HCT116 (cell line): ENCODE measurements at regions not wholly inside any gene's neighbourhood (a gene's known extent, or its start where the extent isn't known, plus 50 kb on each side); places are given as distances from the start of the nearest gene placed in this dataset.

Experiments
- ATAC-seq: fragments of 200-7000 bp; cut with Tn5 transposase; 2 replicates; pipeline ENCODE4 v1.9.1; 2020; ENCODE audit warnings: mild to moderate bottlenecking, moderate library complexity
- BruUV-seq: library from RNA; stranded (reverse); fragments of 400-500 nt; replicated peaks from 2 replicates; lab custom pipeline; 2021; lab: Mats Ljungman, UMichigan
- CTCF ChIA-PET: fragments of 300-600 bp; sonication (Branson Sonifier 250); formaldehyde crosslinking; loops from one replicate; lab custom pipeline; 2021; ENCODE audit warnings: antibody characterized with exemption; lab: Charles Lee
- POLR2A ChIA-PET: fragments of 300-600, 350-600 bp; sonication (Branson Sonifier 250); formaldehyde crosslinking; loops from one replicate; lab custom pipeline; 2021; ENCODE audit warnings: antibody characterized with exemption; lab: Charles Lee
- RAD21 ChIA-PET, 2 experiments: fragments of 300-600 bp; sonication (Branson Sonifier 250); formaldehyde crosslinking; loops; one replicate each; lab custom pipeline; 2023; ENCODE audit warnings: low total read pairs in 2 of 2; ENCODE audit not compliant: uncharacterized antibody in 2 of 2, unreplicated experiment in 2 of 2, low non-redundant PET in 1 of 2; lab: Charles Lee
- DNase-seq: peaks from one replicate; pipeline ENCODE4 v3.0.0-alpha.2; 2010; ENCODE audit warnings: low read depth, low spot score
- H2AFZ ChIP-seq: fragments of 200-600 bp; shearing (Covaris generic), sonication (generic); 2 replicates; pipeline ENCODE4 v1.6.1; 2017; ENCODE audit warnings: low read depth, mixed run types, mixed read lengths, antibody characterized with exemption, low read length; ENCODE audit not compliant: poor library complexity, severe bottlenecking
- H3K27ac ChIP-seq: 2 replicates; pipeline ENCODE4 v1.5.1; 2012; ENCODE audit warnings: low read depth, low read length
- H3K27me3 ChIP-seq: fragments of 200-600 bp; sonication (generic); 2 replicates; pipeline ENCODE4 v1.6.1; 2016; ENCODE audit warnings: mixed run types, low read length, mixed read lengths; ENCODE audit not compliant: insufficient read depth
- H3K36me3 ChIP-seq, 2 experiments: fragments of 200-500 bp in 1 of 2; fragments of 200-600 bp in 1 of 2; sonication (Bioruptor generic) in 1 of 2; sonication (generic) in 1 of 2; 2 replicates each; pipeline versions ENCODE4 v1.5.1 to v1.6.1; 2014 to 2016; ENCODE audit warnings: low read length in 2 of 2, inconsistent platforms in 1 of 2, mixed read lengths in 1 of 2, mixed run types in 1 of 2; ENCODE audit not compliant: insufficient read depth in 2 of 2, control insufficient read depth in 1 of 2
- H3K4me1 ChIP-seq, 2 experiments: fragments of 200-600 bp in 1 of 2; sonication (generic) in 1 of 2; 2 replicates each; pipeline versions ENCODE4 v1.5.1 to v1.6.1; 2012 to 2017; ENCODE audit warnings: low read length in 2 of 2, inconsistent platforms in 1 of 2, mild to moderate bottlenecking in 1 of 2, mixed read lengths in 1 of 2, mixed run types in 1 of 2, moderate library complexity in 1 of 2; ENCODE audit not compliant: insufficient read depth in 2 of 2, control insufficient read depth in 1 of 2
- H3K4me2 ChIP-seq: fragments of 200-600 bp; sonication (generic); 2 replicates; pipeline ENCODE4 v1.6.1; 2017; ENCODE audit warnings: mixed run types, low read length, mixed read lengths
- H3K4me3 ChIP-seq, 2 experiments: fragments of 200-600 bp in 1 of 2; sonication (generic) in 1 of 2; replicated peaks in 1 of 2; 2 replicates each; pipeline ENCODE4 v1.5.1; 2011 to 2016; ENCODE audit warnings: low read length in 2 of 2, control low read depth in 1 of 2, low read depth in 1 of 2, mild to moderate bottlenecking in 1 of 2, mixed read lengths in 1 of 2, mixed run types in 1 of 2
- H3K79me2 ChIP-seq: fragments of 200-600 bp; sonication (generic); 2 replicates; pipeline ENCODE4 v1.6.1; 2017; ENCODE audit warnings: mild to moderate bottlenecking, mixed run types, low read length, moderate library complexity, mixed read lengths; ENCODE audit not compliant: insufficient read depth
- H3K9ac ChIP-seq: fragments of 200-600 bp; sonication (generic); 2 replicates; pipeline ENCODE4 v1.6.1; 2016; ENCODE audit warnings: low read length, mixed read lengths
- H3K9me2 ChIP-seq: fragments of 200-600 bp; sonication (generic), shearing (Covaris generic); 2 replicates; pipeline ENCODE4 v1.6.1; 2017; ENCODE audit warnings: mixed run types, mild to moderate bottlenecking, moderate library complexity; ENCODE audit not compliant: insufficient read depth
- H3K9me3 ChIP-seq, 2 experiments: fragments of 200-500 bp in 1 of 2; fragments of 200-600 bp in 1 of 2; sonication (Bioruptor generic) in 1 of 2; sonication (generic) in 1 of 2; 2 replicates each; pipeline ENCODE4 v1.6.1; 2014 to 2017; ENCODE audit warnings: low read length in 2 of 2, mixed read lengths in 2 of 2, inconsistent platforms in 1 of 2, low read depth in 1 of 2, mild to moderate bottlenecking in 1 of 2, mixed run types in 1 of 2, moderate library complexity in 1 of 2; ENCODE audit not compliant: control insufficient read depth in 1 of 2, insufficient read depth in 1 of 2
- H4K20me1 ChIP-seq: fragments of 200-600 bp; sonication (generic), shearing (Covaris generic); 2 replicates; pipeline ENCODE4 v1.6.1; 2017; ENCODE audit warnings: mixed run types, mild to moderate bottlenecking, moderate library complexity; ENCODE audit not compliant: insufficient read depth
- CBX3 ChIP-seq: IDR thresholded peaks from 2 replicates; pipeline ENCODE4 v1.6.1; 2012; ENCODE audit warnings: low read depth
- CEBPB ChIP-seq: IDR thresholded peaks from 2 replicates; pipeline ENCODE4 v1.6.1; 2012; ENCODE audit warnings: low read depth
- EGR1 ChIP-seq: IDR thresholded peaks from 2 replicates; pipeline ENCODE4 v1.6.1; 2012; ENCODE audit warnings: low read depth
- ELF1 ChIP-seq: IDR thresholded peaks from 2 replicates; pipeline ENCODE4 v1.6.1; 2012; ENCODE audit warnings: low read depth, borderline replicate concordance
- EZH2 ChIP-seq: fragments of 200-600 bp; sonication (generic); IDR thresholded peaks from 2 replicates; pipeline ENCODE4 v1.6.1; 2017; ENCODE audit warnings: antibody characterized with exemption, mixed run types
- FOSL1 ChIP-seq: IDR thresholded peaks from 2 replicates; pipeline ENCODE4 v1.6.1; 2012; ENCODE audit warnings: low read depth
- POLR2A ChIP-seq: IDR thresholded peaks from 2 replicates; pipeline ENCODE4 v1.7.0; 2011; ENCODE audit warnings: borderline replicate concordance; ENCODE audit not compliant: insufficient read depth, insufficient read length; ENCODE audit errors: extremely low read depth
- POLR2AphosphoS5 ChIP-seq: IDR thresholded peaks from 2 replicates; pipeline ENCODE4 v1.6.1; 2011; ENCODE audit warnings: mild to moderate bottlenecking, low read depth, low read length, moderate library complexity
- RAD21 ChIP-seq: IDR thresholded peaks from 2 replicates; pipeline ENCODE4 v1.6.1; 2012; ENCODE audit warnings: low read depth, mild to moderate bottlenecking
- SIN3A ChIP-seq: IDR thresholded peaks from 2 replicates; pipeline ENCODE4 v1.6.1; 2012; ENCODE audit warnings: low read depth
- SP1 ChIP-seq: IDR thresholded peaks from 2 replicates; pipeline ENCODE4 v1.6.1; 2012; ENCODE audit warnings: low read depth
- TCF7L2 ChIP-seq: IDR thresholded peaks from 2 replicates; pipeline ENCODE4 v1.7.0; 2011; ENCODE audit warnings: borderline replicate concordance, inconsistent platforms; ENCODE audit not compliant: insufficient read depth, insufficient read length; ENCODE audit errors: extremely low read depth
- YY1 ChIP-seq: IDR thresholded peaks from 2 replicates; pipeline ENCODE4 v1.6.1; 2011; ENCODE audit warnings: low read length, low read depth, moderate library complexity, mild to moderate bottlenecking; ENCODE audit not compliant: insufficient replicate concordance; ENCODE audit errors: extremely low read depth
- ZFX ChIP-seq: fragments of 450-650 bp; IDR thresholded peaks from 2 replicates; pipeline ENCODE4 v1.6.1; 2017
- ZNF274 ChIP-seq: fragments of 200-500 bp; sonication (Bioruptor generic); IDR thresholded peaks from 2 replicates; pipeline ENCODE4 v1.6.1; 2014; ENCODE audit warnings: mild to moderate bottlenecking, low read depth, low read length, inconsistent platforms
- intact Hi-C: fragments of 100-400 bp; cut with micrococcal nuclease; formaldehyde crosslinking; loops from 2 replicates; pipeline ENCODE4 v1.10.0; 2022
- TF ChIP-seq, protein P1 (sequence below), 3 experiments: fragments of 200-600 bp in 1 of 3; sonication (generic) in 1 of 3; IDR thresholded peaks in 2 of 3; conservative IDR thresholded peaks in 1 of 3; 2 replicates each; pipeline ENCODE4 v1.5.1; 2012 to 2017; ENCODE audit warnings: low read depth in 2 of 3, low read length in 2 of 3, antibody characterized with exemption in 1 of 3, borderline replicate concordance in 1 of 3, control low read depth in 1 of 3, mild to moderate bottlenecking in 1 of 3, mixed read lengths in 1 of 3, mixed run types in 1 of 3, moderate library complexity in 1 of 3; ENCODE audit not compliant: insufficient read depth in 1 of 3
- TF ChIP-seq, protein P2 (sequence below): IDR thresholded peaks from 2 replicates; pipeline ENCODE4 v1.6.1; 2011; ENCODE audit warnings: mild to moderate bottlenecking, low read length, moderate library complexity; ENCODE audit not compliant: insufficient replicate concordance; ENCODE audit errors: extremely low read depth
- TF ChIP-seq, protein P3 (sequence below): IDR thresholded peaks from 2 replicates; pipeline ENCODE4 v1.6.1; 2012; ENCODE audit warnings: low read depth
- TF ChIP-seq, protein P4 (sequence below): IDR thresholded peaks from 2 replicates; pipeline ENCODE4 v1.6.1; 2012
- TF ChIP-seq, protein P5 (sequence below): IDR thresholded peaks from 2 replicates; pipeline ENCODE4 v1.6.1; 2012

DNA sequence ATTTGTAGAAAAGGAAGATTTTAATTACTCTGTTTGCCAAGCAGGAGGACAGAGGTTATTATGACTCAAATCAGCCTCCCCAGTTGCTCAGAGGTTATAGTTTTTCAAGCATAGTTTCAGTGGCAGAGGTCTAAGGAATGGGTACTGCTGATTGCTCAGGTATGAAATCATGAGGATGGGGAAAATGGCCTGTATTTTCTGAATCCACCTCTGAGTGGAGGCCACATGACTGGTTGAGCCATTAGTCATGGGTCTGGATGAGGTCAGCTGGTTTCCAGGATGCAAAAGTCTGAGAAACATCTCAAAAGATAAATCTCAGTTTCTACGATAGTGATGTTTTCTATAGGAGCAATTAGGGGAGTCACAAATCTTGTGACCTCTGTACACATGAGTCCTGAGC is 62.8 kb upstream of the CEACAM8 start:
- H3K4me2 ChIP-seq, result no peak overlapping the region
- no peaks in the 10 kb centered on the region for H3K9me3 ChIP-seq
- CTCF ChIA-PET, result no interaction called here
- no peaks in the 10 kb centered on the region for H3K36me3 ChIP-seq
- no peaks in the 10 kb centered on the region for H3K79me2 ChIP-seq
- ATAC-seq (no peak), DNase-seq (no peak)
- POLR2A ChIA-PET, result no interaction called here
- no peaks in the 10 kb centered on the region for H3K9me2 ChIP-seq
- RAD21 ChIA-PET, result no interaction called here
- H3K4me1 ChIP-seq, result no peaks in the 10 kb centered on the region
- H4K20me1 ChIP-seq, result no peaks in the 10 kb centered on the region
- H3K4me3 ChIP-seq, result no peak overlapping the region
- BruUV-seq, result no TSS peak
- TF ChIP-seq FOSL1 (no peak), CBX3 (no peak), POLR2AphosphoS5 (no peak), POLR2A (no peak), ZNF274 (no peak), TCF7L2 (no peak), EZH2 (no peak), EGR1 (no peak), SIN3A (no peak), ZFX (no peak), ELF1 (no peak), RAD21 (no peak), SP1 (no peak), CEBPB (no peak), YY1 (no peak)
- TF ChIP-seq, protein P1, sequence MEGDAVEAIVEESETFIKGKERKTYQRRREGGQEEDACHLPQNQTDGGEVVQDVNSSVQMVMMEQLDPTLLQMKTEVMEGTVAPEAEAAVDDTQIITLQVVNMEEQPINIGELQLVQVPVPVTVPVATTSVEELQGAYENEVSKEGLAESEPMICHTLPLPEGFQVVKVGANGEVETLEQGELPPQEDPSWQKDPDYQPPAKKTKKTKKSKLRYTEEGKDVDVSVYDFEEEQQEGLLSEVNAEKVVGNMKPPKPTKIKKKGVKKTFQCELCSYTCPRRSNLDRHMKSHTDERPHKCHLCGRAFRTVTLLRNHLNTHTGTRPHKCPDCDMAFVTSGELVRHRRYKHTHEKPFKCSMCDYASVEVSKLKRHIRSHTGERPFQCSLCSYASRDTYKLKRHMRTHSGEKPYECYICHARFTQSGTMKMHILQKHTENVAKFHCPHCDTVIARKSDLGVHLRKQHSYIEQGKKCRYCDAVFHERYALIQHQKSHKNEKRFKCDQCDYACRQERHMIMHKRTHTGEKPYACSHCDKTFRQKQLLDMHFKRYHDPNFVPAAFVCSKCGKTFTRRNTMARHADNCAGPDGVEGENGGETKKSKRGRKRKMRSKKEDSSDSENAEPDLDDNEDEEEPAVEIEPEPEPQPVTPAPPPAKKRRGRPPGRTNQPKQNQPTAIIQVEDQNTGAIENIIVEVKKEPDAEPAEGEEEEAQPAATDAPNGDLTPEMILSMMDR (IDR thresholded peaks at IDR 0.05 in 2 of 3, conservative IDR thresholded peaks at IDR 0.05 in 1 of 3; ENCODE audit: borderline replicate concordance in 1 of 3, insufficient read depth in 1 of 3, low read depth in 2 of 3, low read length in 2 of 3), result no peak
- TF ChIP-seq, protein P2, sequence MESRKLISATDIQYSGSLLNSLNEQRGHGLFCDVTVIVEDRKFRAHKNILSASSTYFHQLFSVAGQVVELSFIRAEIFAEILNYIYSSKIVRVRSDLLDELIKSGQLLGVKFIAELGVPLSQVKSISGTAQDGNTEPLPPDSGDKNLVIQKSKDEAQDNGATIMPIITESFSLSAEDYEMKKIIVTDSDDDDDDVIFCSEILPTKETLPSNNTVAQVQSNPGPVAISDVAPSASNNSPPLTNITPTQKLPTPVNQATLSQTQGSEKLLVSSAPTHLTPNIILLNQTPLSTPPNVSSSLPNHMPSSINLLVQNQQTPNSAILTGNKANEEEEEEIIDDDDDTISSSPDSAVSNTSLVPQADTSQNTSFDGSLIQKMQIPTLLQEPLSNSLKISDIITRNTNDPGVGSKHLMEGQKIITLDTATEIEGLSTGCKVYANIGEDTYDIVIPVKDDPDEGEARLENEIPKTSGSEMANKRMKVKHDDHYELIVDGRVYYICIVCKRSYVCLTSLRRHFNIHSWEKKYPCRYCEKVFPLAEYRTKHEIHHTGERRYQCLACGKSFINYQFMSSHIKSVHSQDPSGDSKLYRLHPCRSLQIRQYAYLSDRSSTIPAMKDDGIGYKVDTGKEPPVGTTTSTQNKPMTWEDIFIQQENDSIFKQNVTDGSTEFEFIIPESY, result no peak
- TF ChIP-seq, protein P3, sequence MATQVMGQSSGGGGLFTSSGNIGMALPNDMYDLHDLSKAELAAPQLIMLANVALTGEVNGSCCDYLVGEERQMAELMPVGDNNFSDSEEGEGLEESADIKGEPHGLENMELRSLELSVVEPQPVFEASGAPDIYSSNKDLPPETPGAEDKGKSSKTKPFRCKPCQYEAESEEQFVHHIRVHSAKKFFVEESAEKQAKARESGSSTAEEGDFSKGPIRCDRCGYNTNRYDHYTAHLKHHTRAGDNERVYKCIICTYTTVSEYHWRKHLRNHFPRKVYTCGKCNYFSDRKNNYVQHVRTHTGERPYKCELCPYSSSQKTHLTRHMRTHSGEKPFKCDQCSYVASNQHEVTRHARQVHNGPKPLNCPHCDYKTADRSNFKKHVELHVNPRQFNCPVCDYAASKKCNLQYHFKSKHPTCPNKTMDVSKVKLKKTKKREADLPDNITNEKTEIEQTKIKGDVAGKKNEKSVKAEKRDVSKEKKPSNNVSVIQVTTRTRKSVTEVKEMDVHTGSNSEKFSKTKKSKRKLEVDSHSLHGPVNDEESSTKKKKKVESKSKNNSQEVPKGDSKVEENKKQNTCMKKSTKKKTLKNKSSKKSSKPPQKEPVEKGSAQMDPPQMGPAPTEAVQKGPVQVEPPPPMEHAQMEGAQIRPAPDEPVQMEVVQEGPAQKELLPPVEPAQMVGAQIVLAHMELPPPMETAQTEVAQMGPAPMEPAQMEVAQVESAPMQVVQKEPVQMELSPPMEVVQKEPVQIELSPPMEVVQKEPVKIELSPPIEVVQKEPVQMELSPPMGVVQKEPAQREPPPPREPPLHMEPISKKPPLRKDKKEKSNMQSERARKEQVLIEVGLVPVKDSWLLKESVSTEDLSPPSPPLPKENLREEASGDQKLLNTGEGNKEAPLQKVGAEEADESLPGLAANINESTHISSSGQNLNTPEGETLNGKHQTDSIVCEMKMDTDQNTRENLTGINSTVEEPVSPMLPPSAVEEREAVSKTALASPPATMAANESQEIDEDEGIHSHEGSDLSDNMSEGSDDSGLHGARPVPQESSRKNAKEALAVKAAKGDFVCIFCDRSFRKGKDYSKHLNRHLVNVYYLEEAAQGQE, result no peak
- TF ChIP-seq, protein P4, sequence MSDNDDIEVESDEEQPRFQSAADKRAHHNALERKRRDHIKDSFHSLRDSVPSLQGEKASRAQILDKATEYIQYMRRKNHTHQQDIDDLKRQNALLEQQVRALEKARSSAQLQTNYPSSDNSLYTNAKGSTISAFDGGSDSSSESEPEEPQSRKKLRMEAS, result no peak
- TF ChIP-seq, protein P5, sequence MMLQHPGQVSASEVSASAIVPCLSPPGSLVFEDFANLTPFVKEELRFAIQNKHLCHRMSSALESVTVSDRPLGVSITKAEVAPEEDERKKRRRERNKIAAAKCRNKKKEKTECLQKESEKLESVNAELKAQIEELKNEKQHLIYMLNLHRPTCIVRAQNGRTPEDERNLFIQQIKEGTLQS, result no peak
- H3K27ac ChIP-seq, result no peak overlapping the region
- intact Hi-C loops, result no loop called here
- no peak overlapping the region for H3K9ac ChIP-seq
- H2AFZ ChIP-seq, result no peak overlapping the region
- peaks cover 10% of the 10 kb centered on the region; the same call in 1 of the 2 replicates for H3K27me3 ChIP-seq
